Mesenchymal stem cell (in vitro differentiated cells and primary cell): ENCODE measurements at regions not wholly inside any gene's neighbourhood (a gene's known extent, or its start where the extent isn't known, plus 50 kb on each side); places are given as distances from the start of the nearest gene placed in this dataset.

Experiments
- DNase-seq: peaks from one replicate; pipeline ENCODE4 v3.0.0-alpha.2; 2013
- H2AFZ ChIP-seq: one replicate; pipeline ENCODE4 v1.6.1; 2013; ENCODE audit warnings: low read depth, mild to moderate bottlenecking, control low read depth, inconsistent platforms, low read length, moderate library complexity
- H2AK5ac ChIP-seq: 2 replicates; pipeline ENCODE4 v1.6.1; 2013; ENCODE audit warnings: low read length, moderate library complexity, mild to moderate bottlenecking, inconsistent platforms; ENCODE audit not compliant: severe bottlenecking
- H2BK120ac ChIP-seq: one replicate; pipeline ENCODE4 v1.6.1; 2013; ENCODE audit warnings: low read depth, mild to moderate bottlenecking, inconsistent platforms, low read length, moderate library complexity
- H2BK12ac ChIP-seq, 2 experiments: one replicate each; pipeline ENCODE4 v1.6.1; 2013; ENCODE audit warnings: inconsistent platforms in 2 of 2, low read length in 2 of 2, mild to moderate bottlenecking in 2 of 2, moderate library complexity in 2 of 2, control low read depth in 1 of 2
- H2BK15ac ChIP-seq: one replicate; pipeline ENCODE4 v1.6.1; 2013; ENCODE audit warnings: mild to moderate bottlenecking, low read depth, inconsistent platforms; ENCODE audit not compliant: poor library complexity, severe bottlenecking
- H2BK5ac ChIP-seq: 2 replicates; pipeline ENCODE4 v1.6.1; 2013; ENCODE audit warnings: low read depth, mild to moderate bottlenecking, low read length, control low read depth, inconsistent platforms; ENCODE audit not compliant: poor library complexity, severe bottlenecking
- H3K14ac ChIP-seq, 2 experiments: one replicate each; pipeline ENCODE4 v1.6.1; 2013; ENCODE audit warnings: inconsistent platforms in 2 of 2, low read length in 2 of 2, control low read depth in 1 of 2, mild to moderate bottlenecking in 1 of 2, moderate library complexity in 1 of 2
- H3K18ac ChIP-seq, 2 experiments: one replicate each; pipeline ENCODE4 v1.6.1; 2013; ENCODE audit warnings: inconsistent platforms in 2 of 2, low read length in 2 of 2, control low read depth in 1 of 2, low read depth in 1 of 2, mild to moderate bottlenecking in 1 of 2
- H3K23ac ChIP-seq, 2 experiments: one replicate each; pipeline ENCODE4 v1.6.1; 2013; ENCODE audit warnings: inconsistent platforms in 2 of 2, low read length in 2 of 2, mild to moderate bottlenecking in 2 of 2, moderate library complexity in 2 of 2, control low read depth in 1 of 2
- H3K27ac ChIP-seq: 2 replicates; pipeline ENCODE4 v1.5.1; 2013; ENCODE audit warnings: mild to moderate bottlenecking, moderate library complexity, low read length, control low read depth, inconsistent platforms; ENCODE audit not compliant: poor library complexity, severe bottlenecking
- H3K27me3 ChIP-seq, 2 experiments: 2 replicates each; pipeline versions ENCODE4 v1.6.1 to v1.7.0; 2013; ENCODE audit warnings: low read length in 2 of 2, mild to moderate bottlenecking in 2 of 2, moderate library complexity in 2 of 2, control low read depth in 1 of 2, inconsistent platforms in 1 of 2; ENCODE audit not compliant: control insufficient read depth in 1 of 2, insufficient read depth in 1 of 2
- H3K36me3 ChIP-seq, 2 experiments: 2 replicates each; pipeline versions ENCODE4 v1.6.1 to v1.7.0; 2013; ENCODE audit warnings: low read length in 2 of 2, control low read depth in 1 of 2, inconsistent platforms in 1 of 2, low read depth in 1 of 2, mild to moderate bottlenecking in 1 of 2; ENCODE audit not compliant: insufficient read depth in 2 of 2, control insufficient read depth in 1 of 2
- H3K4ac ChIP-seq, 2 experiments: one replicate each; pipeline ENCODE4 v1.6.1; 2013; ENCODE audit warnings: inconsistent platforms in 2 of 2, low read length in 2 of 2, mild to moderate bottlenecking in 2 of 2, moderate library complexity in 2 of 2, control low read depth in 1 of 2, low read depth in 1 of 2
- H3K4me1 ChIP-seq: 2 replicates; pipeline ENCODE4 v1.6.1; 2013; ENCODE audit warnings: low read depth, low read length, control low read depth; ENCODE audit not compliant: control insufficient read depth, insufficient read depth
- H3K4me2 ChIP-seq: 2 replicates; pipeline ENCODE4 v1.6.1; 2013; ENCODE audit warnings: low read length, mild to moderate bottlenecking, inconsistent platforms; ENCODE audit not compliant: poor library complexity, severe bottlenecking
- H3K4me3 ChIP-seq, 2 experiments: 2 replicates each; pipeline versions ENCODE4 v1.5.1 to v1.7.0; 2013; ENCODE audit warnings: low read length in 2 of 2, mild to moderate bottlenecking in 2 of 2, control low read depth in 1 of 2, low read depth in 1 of 2; ENCODE audit not compliant: insufficient read depth in 1 of 2
- H3K79me1 ChIP-seq: replicated peaks from 2 replicates; pipeline ENCODE4 v1.6.1; 2013; ENCODE audit warnings: mild to moderate bottlenecking, control low read depth, low read length, inconsistent platforms; ENCODE audit not compliant: poor library complexity, severe bottlenecking
- H3K9ac ChIP-seq: 2 replicates; pipeline ENCODE4 v1.7.0; 2013; ENCODE audit warnings: mild to moderate bottlenecking, low read length, moderate library complexity
- H3K9me3 ChIP-seq: 2 replicates; pipeline ENCODE4 v1.7.0; 2013; ENCODE audit warnings: mild to moderate bottlenecking, low read length; ENCODE audit not compliant: control insufficient read depth
- H4K8ac ChIP-seq: one replicate; pipeline ENCODE4 v1.6.1; 2013; ENCODE audit warnings: inconsistent platforms, mild to moderate bottlenecking, low read length, moderate library complexity
- H4K91ac ChIP-seq: one replicate; pipeline ENCODE4 v1.6.1; 2013; ENCODE audit warnings: mild to moderate bottlenecking, low read length, inconsistent platforms
- WGBS: methylation state at CpG from one replicate; pipeline ENCODE4 v1.1.7; 2013; ENCODE audit warnings: mixed read lengths; 5-methylcytosine and 5-hydroxymethylcytosine counted together

DNA sequence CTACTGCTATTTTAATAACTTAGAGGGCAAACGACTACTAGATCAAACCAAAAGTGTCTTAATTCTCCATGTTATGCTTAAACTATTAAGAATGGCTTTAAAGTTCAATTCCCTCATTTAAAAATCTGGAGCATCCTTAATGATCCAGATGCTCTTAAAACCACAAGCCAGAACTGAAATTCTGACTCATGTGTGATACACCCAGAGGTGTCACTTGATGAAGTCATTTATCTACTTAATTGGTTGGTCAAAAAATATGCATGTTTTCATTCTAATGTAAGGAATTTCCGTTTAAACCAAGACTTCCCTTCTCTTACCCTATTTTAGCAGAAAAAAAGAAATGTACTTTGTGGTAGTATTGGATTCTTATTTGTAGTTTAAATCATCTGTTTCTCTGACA is 1261.2 kb upstream of the B3GALT2 start:
- no peak overlapping the region for H3K18ac ChIP-seq
- H3K9me3 ChIP-seq, result peaks cover 14% of the 10 kb centered on the region
- H2BK120ac ChIP-seq, result no peak overlapping the region
- H4K8ac ChIP-seq, result no peak overlapping the region
- H3K4ac ChIP-seq, result no peak overlapping the region
- no peaks in the 10 kb centered on the region for H3K79me1 ChIP-seq
- DNase-seq, result no peak
- H3K27me3 ChIP-seq, result no peaks in the 10 kb centered on the region
- H2BK5ac ChIP-seq, result no peak overlapping the region
- H3K23ac ChIP-seq, result no peak overlapping the region
- no peak overlapping the region for H2AFZ ChIP-seq
- no peaks in the 10 kb centered on the region for H3K36me3 ChIP-seq
- no peak overlapping the region for H3K27ac ChIP-seq
- no peak overlapping the region for H3K14ac ChIP-seq
- H2BK15ac ChIP-seq, result no peak overlapping the region
- H2BK12ac ChIP-seq, result no peak overlapping the region
- WGBS, result 67% methylated on average over 1 of the region's 2 CpGs
- H3K9ac ChIP-seq, result no peak overlapping the region
- no peak overlapping the region for H3K4me3 ChIP-seq
- H3K4me1 ChIP-seq, result no peaks in the 10 kb centered on the region
- no peak overlapping the region for H3K4me2 ChIP-seq
- H4K91ac ChIP-seq, result no peak overlapping the region
- no peak overlapping the region for H2AK5ac ChIP-seq

DNA sequence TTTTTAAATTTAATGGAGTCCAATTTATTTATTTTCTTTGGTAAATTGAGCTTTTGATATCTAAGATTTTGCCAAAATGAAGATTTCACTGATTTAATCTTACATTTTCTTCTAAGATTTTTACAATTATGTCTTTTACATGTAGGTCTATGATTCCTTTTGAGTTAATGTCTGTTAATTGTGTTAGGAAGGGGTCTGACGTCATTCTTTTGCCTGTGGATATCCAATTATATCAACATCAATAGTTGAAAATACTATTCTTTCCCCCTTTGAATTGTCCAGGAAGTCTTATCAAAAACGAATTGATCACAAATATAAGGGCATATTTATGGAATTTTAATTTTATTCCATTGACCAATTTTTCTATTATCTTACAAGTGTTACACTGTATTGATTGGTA is 1258.8 kb upstream of the B3GALT2 start:
- Histone ChIP-seq H2BK5ac (no peak overlapping the region), H2AK5ac (no peak overlapping the region), H3K36me3 (no peaks in the 10 kb centered on the region), H2BK15ac (no peak overlapping the region), H3K4me3 (no peak overlapping the region), H2BK120ac (no peak overlapping the region), H4K8ac (no peak overlapping the region), H3K9ac (no peak overlapping the region), H3K4ac (no peak overlapping the region), H3K27me3 (no peaks in the 10 kb centered on the region), H2BK12ac (no peak overlapping the region), H3K4me2 (no peak overlapping the region), H3K14ac (no peak overlapping the region), H4K91ac (no peak overlapping the region), H3K23ac (no peak overlapping the region), H2AFZ (no peak overlapping the region), H3K27ac (no peak overlapping the region), H3K79me1 (no peaks in the 10 kb centered on the region), H3K4me1 (no peaks in the 10 kb centered on the region), H3K18ac (no peak overlapping the region), H3K9me3 (peaks cover 10% of the 10 kb centered on the region)
- DNase-seq, result no peak
- WGBS, result no CpG with 5 or more reads among the region's 2 CpGs

DNA sequence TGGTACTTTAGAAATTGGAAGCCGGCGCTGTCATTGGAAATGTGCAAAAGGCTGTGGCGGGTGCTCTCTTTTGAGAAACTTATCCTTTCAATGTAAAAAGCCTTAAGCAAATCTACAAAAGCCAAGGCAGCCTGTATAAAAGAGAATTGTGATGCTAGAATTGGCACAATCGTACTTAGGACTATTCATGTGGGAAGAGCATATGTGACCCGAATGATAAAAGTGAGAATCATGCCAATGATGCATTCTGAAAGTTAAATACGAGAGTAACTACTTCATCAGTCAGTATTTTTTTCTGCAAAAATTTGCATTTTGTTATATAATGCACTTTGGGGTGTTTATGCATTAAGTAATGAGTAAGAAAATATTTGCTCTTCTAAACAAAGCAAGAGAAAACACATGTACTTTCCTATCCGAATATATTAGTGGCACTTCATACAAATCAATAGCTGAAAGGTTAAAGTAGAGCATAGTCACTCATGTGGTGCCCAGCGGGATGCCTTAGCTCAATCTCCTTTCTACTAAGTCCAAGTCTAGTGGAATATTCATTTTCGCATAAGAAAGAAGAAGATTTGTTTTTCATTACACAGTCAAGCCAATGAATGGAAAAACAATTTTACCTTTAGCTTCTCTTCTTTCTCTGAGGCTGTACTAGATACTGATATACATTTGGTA is 1256.6 kb upstream of the B3GALT2 start:
- Histone ChIP-seq H2BK15ac (no peak overlapping the region), H3K4me3 (no peak overlapping the region), H3K9ac (no peak overlapping the region), H2BK12ac (no peak overlapping the region), H3K18ac (no peak overlapping the region), H3K4ac (no peak overlapping the region), H3K27ac (no peak overlapping the region), H3K36me3 (no peaks in the 10 kb centered on the region), H3K4me2 (no peak overlapping the region), H2AK5ac (no peak overlapping the region), H2BK5ac (no peak overlapping the region), H3K79me1 (no peaks in the 10 kb centered on the region), H2AFZ (no peak overlapping the region), H3K14ac (no peak overlapping the region), H3K9me3 (peaks cover 18% of the 10 kb centered on the region), H4K91ac (no peak overlapping the region), H4K8ac (no peak overlapping the region), H3K23ac (no peak overlapping the region), H2BK120ac (no peak overlapping the region), H3K4me1 (no peaks in the 10 kb centered on the region), H3K27me3 (no peaks in the 10 kb centered on the region)
- WGBS, result 80% methylated on average over 7 of the region's 9 CpGs
- no peak for DNase-seq

DNA sequence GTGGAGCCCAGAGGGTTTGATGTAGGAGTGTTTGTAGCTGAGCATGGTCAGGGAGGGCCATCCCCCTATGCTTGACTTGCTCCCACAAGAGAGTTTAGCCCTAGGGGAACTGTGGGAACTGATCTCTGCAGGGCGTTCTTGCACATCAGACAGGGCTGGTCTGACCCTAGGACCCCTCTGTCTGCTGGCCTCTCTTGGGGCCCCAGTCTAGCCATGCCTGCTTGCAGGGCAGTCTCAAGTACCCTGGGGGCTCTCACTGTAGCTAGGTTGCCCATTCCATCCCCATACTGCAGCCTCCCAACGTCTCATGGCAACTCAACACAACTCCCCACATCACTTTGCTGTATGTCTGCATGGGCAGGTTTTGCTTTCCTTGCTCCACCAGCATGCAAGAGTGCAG is 1250.7 kb upstream of the B3GALT2 start:
- DNase-seq, result no peak
- Histone ChIP-seq H3K36me3 (no peaks in the 10 kb centered on the region), H3K14ac (no peak overlapping the region), H3K9ac (no peak overlapping the region), H4K91ac (no peak overlapping the region), H3K9me3 (peaks cover 20% of the 10 kb centered on the region), H2BK5ac (no peak overlapping the region), H2BK120ac (no peak overlapping the region), H3K4me3 (no peak overlapping the region), H3K79me1 (no peaks in the 10 kb centered on the region), H3K18ac (no peak overlapping the region), H3K27ac (no peak overlapping the region), H2BK15ac (no peak overlapping the region), H2AK5ac (no peak overlapping the region), H3K4me2 (no peak overlapping the region), H2BK12ac (no peak overlapping the region), H3K27me3 (no peaks in the 10 kb centered on the region), H4K8ac (no peak overlapping the region), H3K4me1 (no peaks in the 10 kb centered on the region), H2AFZ (no peak overlapping the region), H3K23ac (no peak overlapping the region), H3K4ac (no peak overlapping the region)
- WGBS, result 64% methylated on average over 2 of the region's 2 CpGs
